Astrocyte (in vitro differentiated cells and primary cell): ENCODE measurements at regions not wholly inside any gene's neighbourhood (a gene's known extent, or its start where the extent isn't known, plus 50 kb on each side); places are given as distances from the start of the nearest gene placed in this dataset.

Experiments
- DNase-seq: peaks from one replicate; pipeline ENCODE4 v3.0.0-alpha.2; 2010; ENCODE audit warnings: low read depth
- FAIRE-seq: peaks from 2 replicates; lab custom pipeline; 2011; peaks lifted over from hg19 to GRCh38; lab: Jason Lieb, UNC
- H2AFZ ChIP-seq: 2 replicates; pipeline ENCODE4 v1.6.0; 2012; ENCODE audit warnings: low read depth, low read length, inconsistent platforms
- H3K27ac ChIP-seq: 2 replicates; pipeline ENCODE4 v1.5.1; 2011; ENCODE audit warnings: low read depth, low read length, inconsistent platforms
- H3K27me3 ChIP-seq: 2 replicates; pipeline ENCODE4 v1.6.0; 2011; ENCODE audit warnings: low read length, inconsistent platforms; ENCODE audit not compliant: insufficient read depth
- H3K36me3 ChIP-seq: 2 replicates; pipeline ENCODE4 v1.5.1; 2011; ENCODE audit warnings: low read length, inconsistent platforms; ENCODE audit not compliant: insufficient read depth
- H3K4me1 ChIP-seq: 2 replicates; pipeline ENCODE4 v1.5.1; 2011; ENCODE audit warnings: low read length, inconsistent platforms; ENCODE audit not compliant: insufficient read depth
- H3K4me2 ChIP-seq: 2 replicates; pipeline ENCODE4 v1.6.0; 2012; ENCODE audit warnings: low read length, inconsistent platforms
- H3K4me3 ChIP-seq: 2 replicates; pipeline ENCODE4 v1.5.1; 2011; ENCODE audit warnings: low read depth, mild to moderate bottlenecking, low read length, inconsistent platforms; ENCODE audit not compliant: insufficient read depth
- H3K79me2 ChIP-seq: 2 replicates; pipeline ENCODE4 v1.6.0; 2012; ENCODE audit warnings: mild to moderate bottlenecking, low read length, inconsistent platforms; ENCODE audit not compliant: insufficient read depth
- H3K9ac ChIP-seq: 2 replicates; pipeline ENCODE4 v1.6.0; 2012; ENCODE audit warnings: mild to moderate bottlenecking, low read length, inconsistent platforms
- H3K9me3 ChIP-seq: 2 replicates; pipeline ENCODE4 v1.5.1; 2012; ENCODE audit warnings: low read depth, mild to moderate bottlenecking, low read length, inconsistent platforms; ENCODE audit not compliant: insufficient read depth
- H4K20me1 ChIP-seq: 2 replicates; pipeline ENCODE4 v1.6.0; 2012; ENCODE audit warnings: low read length, inconsistent platforms; ENCODE audit not compliant: insufficient read depth
- H3K27ac Mint-ChIP-seq: one replicate; pipeline ENCODE4 v1.8.0; 2021; ENCODE audit warnings: mild to moderate bottlenecking, mixed read lengths; ENCODE audit not compliant: unreplicated experiment
- H3K27me3 Mint-ChIP-seq: one replicate; pipeline ENCODE4 v1.8.0; 2021; ENCODE audit warnings: low read depth, mixed read lengths; ENCODE audit not compliant: unreplicated experiment
- H3K36me3 Mint-ChIP-seq: one replicate; pipeline ENCODE4 v1.8.0; 2021; ENCODE audit warnings: low read depth, mixed read lengths; ENCODE audit not compliant: unreplicated experiment
- H3K4me1 Mint-ChIP-seq: one replicate; pipeline ENCODE4 v1.8.0; 2021; ENCODE audit warnings: low read depth, mixed read lengths; ENCODE audit not compliant: unreplicated experiment
- H3K4me3 Mint-ChIP-seq: one replicate; pipeline ENCODE4 v1.8.0; 2021; ENCODE audit warnings: mild to moderate bottlenecking, moderate library complexity, mixed read lengths; ENCODE audit not compliant: unreplicated experiment
- H3K9me3 Mint-ChIP-seq: one replicate; pipeline ENCODE4 v1.8.0; 2021; ENCODE audit warnings: mild to moderate bottlenecking, mixed read lengths; ENCODE audit not compliant: unreplicated experiment
- CTCF ChIP-seq: IDR thresholded peaks from 2 replicates; pipeline ENCODE4 v1.5.1; 2011; ENCODE audit warnings: low read depth, mild to moderate bottlenecking, inconsistent platforms, low read length, moderate library complexity; ENCODE audit not compliant: insufficient read depth
- EZH2 ChIP-seq: IDR thresholded peaks from 2 replicates; pipeline ENCODE4 v1.6.1; 2012; ENCODE audit warnings: mild to moderate bottlenecking, low read length, inconsistent platforms; ENCODE audit not compliant: insufficient read depth

DNA sequence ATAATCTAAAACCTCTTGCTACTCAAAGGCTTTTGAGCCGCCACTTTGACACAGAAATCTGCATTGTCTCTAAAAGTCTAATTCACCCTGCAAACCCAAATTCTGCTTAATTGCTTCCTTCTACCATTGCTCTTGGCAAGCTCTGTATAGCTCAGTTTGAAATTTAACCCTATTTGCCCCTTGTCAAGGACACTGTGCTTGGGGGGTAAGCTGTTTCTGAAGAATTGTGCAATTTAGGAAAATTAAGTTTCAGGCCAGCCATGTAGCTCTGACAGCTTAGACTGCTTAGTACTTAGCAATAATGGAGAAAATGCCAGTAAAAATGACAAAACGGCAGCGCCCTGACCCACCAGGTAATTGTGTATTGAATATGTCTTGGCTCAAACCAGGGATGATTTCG is 282.2 kb downstream of the OLFM4 start:
- H3K36me3 ChIP-seq, result no peaks in the 10 kb centered on the region
- H2AFZ ChIP-seq, result no peak overlapping the region
- Mint-ChIP-seq H3K36me3 (no peaks in the 10 kb centered on the region), H3K27me3 (peaks cover 2% of the 10 kb centered on the region), H3K4me1 (no peaks in the 10 kb centered on the region), H3K4me3 (no peak overlapping the region), H3K9me3 (no peaks in the 10 kb centered on the region), H3K27ac (no peak overlapping the region)
- no peaks in the 10 kb centered on the region for H3K4me1 ChIP-seq
- H3K4me3 ChIP-seq, result no peak overlapping the region
- H3K9me3 ChIP-seq, result no peaks in the 10 kb centered on the region
- H3K9ac ChIP-seq, result no peak overlapping the region
- no peaks in the 10 kb centered on the region for H4K20me1 ChIP-seq
- FAIRE-seq, result no peak
- TF ChIP-seq CTCF, result no peak
- TF ChIP-seq EZH2, result no peak
- no peak for DNase-seq
- no peaks in the 10 kb centered on the region for H3K79me2 ChIP-seq
- no peak overlapping the region for H3K4me2 ChIP-seq
- H3K27ac ChIP-seq, result no peak overlapping the region
- no peaks in the 10 kb centered on the region for H3K27me3 ChIP-seq

DNA sequence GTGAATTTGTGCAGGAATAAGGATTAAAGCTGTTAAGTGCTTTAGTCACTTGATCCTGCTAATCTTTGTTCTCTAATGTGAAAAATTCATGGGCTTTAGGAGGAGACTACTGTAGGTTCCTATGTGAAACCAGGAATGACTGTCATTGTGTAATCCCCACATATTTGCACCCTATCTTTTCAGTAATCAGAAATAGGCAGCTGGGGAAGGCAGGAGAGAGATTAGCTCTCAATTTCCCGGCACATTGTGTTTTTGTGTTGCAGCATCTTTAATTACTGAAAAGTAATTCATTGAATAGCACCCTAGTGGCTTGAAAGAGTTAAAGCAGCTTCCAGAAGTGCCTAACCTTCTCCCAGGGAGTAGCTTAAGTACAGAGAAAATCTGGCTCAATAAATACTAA is 282.9 kb downstream of the OLFM4 start:
- H3K27me3 Mint-ChIP-seq, result peaks cover 6% of the 10 kb centered on the region
- H3K4me3 ChIP-seq, result no peak overlapping the region

More for the DNA sequence above, 282.9 kb downstream of the OLFM4 start:
- no peaks in the 10 kb centered on the region for H3K9me3 ChIP-seq
- no peak overlapping the region for H3K4me2 ChIP-seq
- H3K4me1 Mint-ChIP-seq, result no peaks in the 10 kb centered on the region
- no peaks in the 10 kb centered on the region for H3K9me3 Mint-ChIP-seq
- no peak overlapping the region for H3K27ac Mint-ChIP-seq
- no peak overlapping the region for H3K4me3 Mint-ChIP-seq
- DNase-seq (no peak), FAIRE-seq (no peak)
- no peak overlapping the region for H2AFZ ChIP-seq
- no peak overlapping the region for H3K27ac ChIP-seq
- TF ChIP-seq CTCF, result no peak
- no peak for TF ChIP-seq EZH2
- H3K27me3 ChIP-seq, result no peaks in the 10 kb centered on the region
- H3K36me3 ChIP-seq, result no peaks in the 10 kb centered on the region
- H3K9ac ChIP-seq, result no peak overlapping the region
- no peaks in the 10 kb centered on the region for H3K4me1 ChIP-seq
- no peaks in the 10 kb centered on the region for H4K20me1 ChIP-seq
- H3K79me2 ChIP-seq, result no peaks in the 10 kb centered on the region
- H3K36me3 Mint-ChIP-seq, result no peaks in the 10 kb centered on the region
